ENCODE measurements at regions not wholly inside any gene's neighbourhood (a gene's known extent, or its start where the extent isn't known, plus 50 kb on each side); places are given as distances from the start of the nearest gene placed in this dataset.
"Not testable (repeated sequence)": the region's sequence is repeated elsewhere in the genome, so short reads cannot be mapped to it uniquely, and the experiment has no call there.

- H3K4me3 ChIP-seq (ENCODE audit: low read depth, low read length): no peak overlapping the region
- TF ChIP-seq, protein P1, sequence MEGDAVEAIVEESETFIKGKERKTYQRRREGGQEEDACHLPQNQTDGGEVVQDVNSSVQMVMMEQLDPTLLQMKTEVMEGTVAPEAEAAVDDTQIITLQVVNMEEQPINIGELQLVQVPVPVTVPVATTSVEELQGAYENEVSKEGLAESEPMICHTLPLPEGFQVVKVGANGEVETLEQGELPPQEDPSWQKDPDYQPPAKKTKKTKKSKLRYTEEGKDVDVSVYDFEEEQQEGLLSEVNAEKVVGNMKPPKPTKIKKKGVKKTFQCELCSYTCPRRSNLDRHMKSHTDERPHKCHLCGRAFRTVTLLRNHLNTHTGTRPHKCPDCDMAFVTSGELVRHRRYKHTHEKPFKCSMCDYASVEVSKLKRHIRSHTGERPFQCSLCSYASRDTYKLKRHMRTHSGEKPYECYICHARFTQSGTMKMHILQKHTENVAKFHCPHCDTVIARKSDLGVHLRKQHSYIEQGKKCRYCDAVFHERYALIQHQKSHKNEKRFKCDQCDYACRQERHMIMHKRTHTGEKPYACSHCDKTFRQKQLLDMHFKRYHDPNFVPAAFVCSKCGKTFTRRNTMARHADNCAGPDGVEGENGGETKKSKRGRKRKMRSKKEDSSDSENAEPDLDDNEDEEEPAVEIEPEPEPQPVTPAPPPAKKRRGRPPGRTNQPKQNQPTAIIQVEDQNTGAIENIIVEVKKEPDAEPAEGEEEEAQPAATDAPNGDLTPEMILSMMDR (IDR thresholded peaks at IDR 0.05; ENCODE audit: borderline replicate concordance, insufficient read depth, low read depth, low read length): no peak
Observed at GRCh38 chr2:116148361-116148760, 1666.1 kb upstream of the DDX18 start.

DNA sequence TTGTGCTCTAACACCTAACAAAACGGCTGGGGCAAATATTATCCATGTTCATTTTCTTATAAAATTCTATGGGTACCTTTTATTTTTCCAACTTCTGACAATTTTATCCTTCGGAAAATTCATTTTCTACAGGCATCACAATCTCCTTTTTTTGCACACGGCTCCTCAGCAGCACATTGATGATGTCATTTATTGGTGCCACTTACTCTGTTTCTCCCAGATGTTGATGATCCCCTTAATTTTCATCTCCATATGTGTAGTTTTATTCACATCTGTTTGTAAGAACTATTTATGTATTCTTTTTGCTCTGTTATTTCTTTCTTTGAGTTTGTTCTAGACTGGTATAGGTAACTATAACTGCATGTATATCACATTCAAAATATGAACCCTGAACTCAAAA, 1660.8 kb upstream of the DDX18 start:
- H3K4me3 ChIP-seq (ENCODE audit: low read depth, low read length): no peak overlapping the region
- TF ChIP-seq, protein P1 (IDR thresholded peaks at IDR 0.05; ENCODE audit: borderline replicate concordance, insufficient read depth, low read depth, low read length): no peak

DNA sequence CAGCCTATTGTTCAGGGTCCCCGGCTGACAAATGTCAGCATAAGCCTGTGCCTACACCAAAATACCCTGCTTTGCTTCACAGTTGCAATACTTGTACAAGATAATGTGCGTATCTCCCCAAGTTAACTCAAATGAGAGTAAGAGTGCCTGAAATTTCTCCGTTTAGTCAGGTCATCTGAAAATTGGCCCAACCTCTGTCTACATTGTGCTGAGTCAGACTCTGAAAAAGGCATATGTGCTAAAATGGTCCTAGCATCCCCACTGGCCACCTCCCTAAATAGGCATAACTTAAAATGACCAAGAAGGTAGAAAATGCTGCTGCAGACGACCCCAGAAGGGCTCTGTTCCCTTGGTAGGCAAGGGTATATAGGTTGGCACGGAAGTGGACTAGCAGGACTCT, 1653.8 kb upstream of the DDX18 start:
- no peak overlapping the region for H3K4me3 ChIP-seq (ENCODE audit: low read depth, low read length)
- TF ChIP-seq, protein P1 (IDR thresholded peaks at IDR 0.05; ENCODE audit: borderline replicate concordance, insufficient read depth, low read depth, low read length): no peak

DNA sequence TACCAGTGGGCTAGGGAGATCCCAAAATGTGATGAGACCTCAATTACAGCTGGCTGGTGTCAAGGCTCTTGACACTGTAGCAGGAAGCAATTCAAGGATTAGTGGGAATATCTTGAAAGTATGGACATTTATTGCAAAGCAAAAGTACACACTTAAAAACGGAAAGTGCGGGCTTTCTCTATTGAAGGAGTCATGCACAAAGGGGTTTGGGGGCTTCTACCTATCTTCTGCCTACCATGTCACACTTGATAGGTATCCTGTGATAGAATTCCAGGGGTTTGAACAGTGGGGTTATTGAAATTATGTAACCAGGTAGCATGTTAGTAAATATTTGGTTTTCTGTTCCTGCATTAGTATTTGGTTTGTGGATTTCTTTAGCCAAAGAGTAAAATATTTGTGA, 1652.1 kb upstream of the DDX18 start:
- TF ChIP-seq, protein P1 (IDR thresholded peaks at IDR 0.05; ENCODE audit: borderline replicate concordance, insufficient read depth, low read depth, low read length): no peak
- no peak overlapping the region for H3K4me3 ChIP-seq (ENCODE audit: low read depth, low read length)

- TF ChIP-seq, protein P1 (IDR thresholded peaks at IDR 0.05; ENCODE audit: borderline replicate concordance, insufficient read depth, low read depth, low read length): no peak
- H3K4me3 ChIP-seq (ENCODE audit: low read depth, low read length): no peak overlapping the region
Observed at GRCh38 chr2:116167107-116167506, 1647.4 kb upstream of the DDX18 start.

- H3K4me3 ChIP-seq (ENCODE audit: low read depth, low read length): no peak overlapping the region
- TF ChIP-seq, protein P1 (IDR thresholded peaks at IDR 0.05; ENCODE audit: borderline replicate concordance, insufficient read depth, low read depth, low read length): no peak
Observed at GRCh38 chr2:116180072-116180471, 1634.4 kb upstream of the DDX18 start.

DNA sequence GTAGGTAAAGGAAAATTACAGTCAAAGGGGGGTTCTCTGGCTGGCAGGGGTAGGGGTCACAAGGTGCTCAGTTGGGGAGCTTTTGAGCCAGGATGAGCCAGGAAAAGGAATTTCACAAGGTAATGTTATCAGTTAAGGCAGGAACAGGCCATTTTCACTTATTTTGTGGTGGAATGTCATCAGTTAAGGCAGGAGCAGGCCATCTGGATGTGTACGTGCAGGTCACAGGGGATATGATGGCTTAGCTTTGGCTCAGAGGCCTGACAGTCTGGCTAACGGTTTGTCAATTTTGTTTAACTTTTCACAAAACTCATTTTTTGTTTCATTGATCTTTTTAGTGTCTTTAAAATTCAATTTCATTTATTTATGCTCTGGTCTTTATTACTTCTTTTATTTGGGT, 1623.8 kb upstream of the DDX18 start:
- not testable (repeated sequence) for H3K4me3 ChIP-seq (ENCODE audit: low read depth, low read length)

- TF ChIP-seq, protein P1 (IDR thresholded peaks at IDR 0.05; ENCODE audit: borderline replicate concordance, insufficient read depth, low read depth, low read length): no peak
- no peak overlapping the region for H3K4me3 ChIP-seq (ENCODE audit: low read depth, low read length)
Observed at GRCh38 chr2:116200086-116200485, 1614.4 kb upstream of the DDX18 start.
